Keratinocyte (primary cell): ENCODE measurements at regions not wholly inside any gene's neighbourhood (a gene's known extent, or its start where the extent isn't known, plus 50 kb on each side); places are given as distances from the start of the nearest gene placed in this dataset.

ENCODE experiments used
- DNase-seq: peaks from one replicate; pipeline ENCODE4 v3.0.0-alpha.2; 2011; ENCODE audit warnings: low read depth, missing footprints, low spot score
- FAIRE-seq: peaks from 2 replicates; lab custom pipeline; 2011; peaks lifted over from hg19 to GRCh38; lab: Jason Lieb, UNC
- H2AFZ ChIP-seq: 2 replicates; pipeline ENCODE4 v1.6.0; 2012; ENCODE audit warnings: low read length, control low read depth, inconsistent platforms; ENCODE audit not compliant: control insufficient read depth
- H3K27ac ChIP-seq: 2 replicates; pipeline ENCODE4 v1.5.1; 2011; ENCODE audit warnings: low read length; ENCODE audit not compliant: control insufficient read depth, insufficient read depth
- H3K27me3 ChIP-seq: 3 replicates; pipeline ENCODE4 v1.6.0; 2011; ENCODE audit warnings: low read length; ENCODE audit not compliant: control insufficient read depth, insufficient read depth; ENCODE audit errors: extremely low read depth
- H3K36me3 ChIP-seq, 2 experiments: 2 replicates in 1 of 2; 3 replicates in 1 of 2; pipeline ENCODE4 v1.5.1; 2011; ENCODE audit warnings: low read length in 2 of 2, mild to moderate bottlenecking in 1 of 2; ENCODE audit not compliant: control insufficient read depth in 2 of 2, insufficient read depth in 2 of 2; ENCODE audit errors: extremely low read depth in 1 of 2
- H3K4me1 ChIP-seq: 3 replicates; pipeline ENCODE4 v1.5.1; 2011; ENCODE audit warnings: low read length; ENCODE audit not compliant: control insufficient read depth, insufficient read depth; ENCODE audit errors: extremely low read depth
- H3K4me2 ChIP-seq: 3 replicates; pipeline ENCODE4 v1.6.0; 2011; ENCODE audit warnings: low read depth, low read length; ENCODE audit not compliant: control insufficient read depth, insufficient read depth; ENCODE audit errors: extremely low read depth
- H3K4me3 ChIP-seq, 3 experiments: fragments of 200-600 bp in 1 of 3; sonication (generic) in 1 of 3; 2 replicates in 2 of 3; 3 replicates in 1 of 3; pipeline ENCODE4 v1.5.1; 2011 to 2016; ENCODE audit warnings: low read length in 3 of 3, mild to moderate bottlenecking in 3 of 3, control low read depth in 2 of 3, inconsistent platforms in 1 of 3, low read depth in 1 of 3, mixed read lengths in 1 of 3, mixed run types in 1 of 3, moderate library complexity in 1 of 3; ENCODE audit not compliant: control insufficient read depth in 2 of 3, insufficient read depth in 2 of 3; ENCODE audit errors: extremely low read depth in 1 of 3
- H3K79me2 ChIP-seq: 2 replicates; pipeline ENCODE4 v1.6.0; 2012; ENCODE audit warnings: low read length; ENCODE audit not compliant: control insufficient read depth, insufficient read depth
- H3K9ac ChIP-seq: 3 replicates; pipeline ENCODE4 v1.6.0; 2011; ENCODE audit warnings: low read length; ENCODE audit not compliant: control insufficient read depth, insufficient read depth; ENCODE audit errors: extremely low read depth
- H3K9me1 ChIP-seq: 3 replicates; pipeline ENCODE4 v1.6.0; 2011; ENCODE audit warnings: low read length; ENCODE audit not compliant: control insufficient read depth, insufficient read depth; ENCODE audit errors: extremely low read depth
- H3K9me3 ChIP-seq: 2 replicates; pipeline ENCODE4 v1.5.1; 2012; ENCODE audit warnings: low read depth, low read length; ENCODE audit not compliant: control insufficient read depth
- H4K20me1 ChIP-seq: 3 replicates; pipeline ENCODE4 v1.6.0; 2011; ENCODE audit warnings: low read length; ENCODE audit not compliant: control insufficient read depth, insufficient read depth; ENCODE audit errors: extremely low read depth
- EZH2 ChIP-seq: IDR thresholded peaks from one replicate; pipeline ENCODE4 v1.6.1; 2012; ENCODE audit warnings: inconsistent platforms, mild to moderate bottlenecking, low read length, moderate library complexity
- dilution Hi-C: fragments of 300-500 bp; cut with MboI; formaldehyde crosslinking; loops from one replicate; pipeline ENCODE4 v1.7.0; 2020; ENCODE audit warnings: low sequenced_read_pairs; ENCODE audit not compliant: extremely low pct_ligation_motif_present
- TF ChIP-seq, protein P1 (sequence below), 3 experiments: IDR thresholded peaks in 1 of 3; conservative IDR thresholded peaks in 1 of 3; optimal IDR thresholded peaks in 1 of 3; 2 replicates in 2 of 3; 3 replicates in 1 of 3; pipeline versions ENCODE3 to v1.5.1; 2011; ENCODE audit warnings: low read length in 3 of 3, mild to moderate bottlenecking in 3 of 3, moderate library complexity in 2 of 3, control low read depth in 1 of 3, inconsistent platforms in 1 of 3; ENCODE audit not compliant: insufficient read depth in 2 of 3; ENCODE audit errors: extremely low read depth in 1 of 3

DNA sequence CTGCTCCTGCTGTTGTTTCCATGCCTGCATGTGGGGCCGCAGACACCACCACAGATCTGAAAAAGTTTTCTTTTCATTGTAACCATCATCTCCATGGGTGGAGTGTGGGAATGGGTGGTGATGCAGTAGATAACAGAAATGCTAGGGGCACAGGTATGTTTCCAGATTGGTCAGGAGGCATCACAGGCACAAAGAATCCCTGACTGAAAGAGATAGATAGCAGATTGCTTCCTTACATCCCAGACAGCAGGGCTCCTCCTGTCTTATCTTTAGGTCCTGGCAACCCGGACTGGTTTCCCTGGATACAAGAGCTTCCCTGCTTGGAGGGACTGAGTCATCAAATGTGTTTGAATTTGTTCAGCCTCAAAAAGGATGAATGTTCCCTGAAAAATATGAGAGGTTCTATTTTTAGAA, 1937.6 kb downstream of the PCDH9 start:
- FAIRE-seq: no peak
- H3K9ac ChIP-seq: no peak overlapping the region
- dilution Hi-C loops: no loop called here

DNA sequence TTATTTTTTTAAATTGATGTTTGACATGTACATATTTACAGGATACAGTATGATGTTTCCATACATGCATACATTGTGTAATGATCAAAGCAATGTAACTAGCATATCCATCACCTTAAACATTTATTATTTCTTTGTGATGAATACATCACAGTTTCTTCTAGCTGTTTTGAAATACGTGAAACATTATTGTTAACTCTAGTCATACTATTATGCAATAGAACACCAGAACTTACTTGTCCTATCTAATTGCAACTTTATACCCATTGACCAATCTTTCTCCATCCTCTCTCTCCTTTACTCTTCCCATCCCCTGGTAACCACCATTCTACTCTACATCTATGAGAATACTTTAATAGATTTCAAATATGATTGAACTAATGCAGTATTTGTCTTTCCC, 1942.7 kb downstream of the PCDH9 start:
- dilution Hi-C loops: no loop called here
- FAIRE-seq: no peak

More for the DNA sequence above, 1937.6 kb downstream of the PCDH9 start:
- no peaks in the 10 kb centered on the region for H3K9me3 ChIP-seq
- no peak for DNase-seq
- H3K27ac ChIP-seq: no peak overlapping the region
- no peak overlapping the region for H3K4me2 ChIP-seq
- H2AFZ ChIP-seq: no peak overlapping the region
- H3K4me1 ChIP-seq: no peaks in the 10 kb centered on the region
- TF ChIP-seq EZH2: no peak
- TF ChIP-seq, protein P1, sequence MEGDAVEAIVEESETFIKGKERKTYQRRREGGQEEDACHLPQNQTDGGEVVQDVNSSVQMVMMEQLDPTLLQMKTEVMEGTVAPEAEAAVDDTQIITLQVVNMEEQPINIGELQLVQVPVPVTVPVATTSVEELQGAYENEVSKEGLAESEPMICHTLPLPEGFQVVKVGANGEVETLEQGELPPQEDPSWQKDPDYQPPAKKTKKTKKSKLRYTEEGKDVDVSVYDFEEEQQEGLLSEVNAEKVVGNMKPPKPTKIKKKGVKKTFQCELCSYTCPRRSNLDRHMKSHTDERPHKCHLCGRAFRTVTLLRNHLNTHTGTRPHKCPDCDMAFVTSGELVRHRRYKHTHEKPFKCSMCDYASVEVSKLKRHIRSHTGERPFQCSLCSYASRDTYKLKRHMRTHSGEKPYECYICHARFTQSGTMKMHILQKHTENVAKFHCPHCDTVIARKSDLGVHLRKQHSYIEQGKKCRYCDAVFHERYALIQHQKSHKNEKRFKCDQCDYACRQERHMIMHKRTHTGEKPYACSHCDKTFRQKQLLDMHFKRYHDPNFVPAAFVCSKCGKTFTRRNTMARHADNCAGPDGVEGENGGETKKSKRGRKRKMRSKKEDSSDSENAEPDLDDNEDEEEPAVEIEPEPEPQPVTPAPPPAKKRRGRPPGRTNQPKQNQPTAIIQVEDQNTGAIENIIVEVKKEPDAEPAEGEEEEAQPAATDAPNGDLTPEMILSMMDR (optimal IDR thresholded peaks at IDR 0.05 in 1 of 3, IDR thresholded peaks at IDR 0.05 in 1 of 3, conservative IDR thresholded peaks at IDR 0.05 in 1 of 3; ENCODE audit: extremely low read depth in 1 of 3, insufficient read depth in 2 of 3, low read length in 3 of 3): no peak
- H3K27me3 ChIP-seq: no peaks in the 10 kb centered on the region
- H3K4me3 ChIP-seq: no peak overlapping the region
- H4K20me1 ChIP-seq: no peaks in the 10 kb centered on the region
- H3K36me3 ChIP-seq: no peaks in the 10 kb centered on the region
- no peaks in the 10 kb centered on the region for H3K79me2 ChIP-seq
- no peaks in the 10 kb centered on the region for H3K9me1 ChIP-seq

More for the DNA sequence above, 1942.7 kb downstream of the PCDH9 start:
- Histone ChIP-seq H4K20me1 (no peaks in the 10 kb centered on the region), H3K4me2 (no peak overlapping the region), H3K9ac (no peak overlapping the region), H3K4me3 (no peak overlapping the region), H3K36me3 (no peaks in the 10 kb centered on the region), H3K79me2 (no peaks in the 10 kb centered on the region), H3K9me1 (no peaks in the 10 kb centered on the region), H3K27ac (no peak overlapping the region), H2AFZ (no peak overlapping the region), H3K27me3 (no peaks in the 10 kb centered on the region), H3K9me3 (no peaks in the 10 kb centered on the region), H3K4me1 (no peaks in the 10 kb centered on the region)
- TF ChIP-seq, protein P1 (optimal IDR thresholded peaks at IDR 0.05 in 1 of 3, IDR thresholded peaks at IDR 0.05 in 1 of 3, conservative IDR thresholded peaks at IDR 0.05 in 1 of 3; ENCODE audit: extremely low read depth in 1 of 3, insufficient read depth in 2 of 3, low read length in 3 of 3): no peak
- TF ChIP-seq EZH2: no peak
- DNase-seq: no peak
